Endothelial cell of umbilical vein (primary cell): ENCODE measurements at regions not wholly inside any gene's neighbourhood (a gene's known extent, or its start where the extent isn't known, plus 50 kb on each side); places are given as distances from the start of the nearest gene placed in this dataset.

Experiments used
- EZH2 ChIP-seq: IDR thresholded peaks from 2 replicates; pipeline ENCODE4 v1.6.1; 2012; ENCODE audit warnings: borderline replicate concordance, low read depth, mild to moderate bottlenecking, moderate library complexity, low read length, inconsistent platforms; ENCODE audit not compliant: severe bottlenecking
- POLR2A ChIP-seq: IDR thresholded peaks from 2 replicates; pipeline ENCODE4 v1.6.1; 2012; ENCODE audit warnings: low read depth, mild to moderate bottlenecking, control low read depth, low read length
- POLR2AphosphoS5 ChIP-seq: IDR thresholded peaks from 2 replicates; pipeline ENCODE4 v1.6.1; 2012; ENCODE audit warnings: low read depth, mild to moderate bottlenecking, control low read depth, low read length, moderate library complexity; ENCODE audit not compliant: insufficient read depth
- TF ChIP-seq, protein P1 (sequence below), 2 donors: IDR thresholded peaks; 1 replicate in 1 of 2; 2 replicates in 1 of 2; pipeline ENCODE4 v1.5.1; 2011; ENCODE audit warnings: low read length in 2 of 2, mild to moderate bottlenecking in 2 of 2, moderate library complexity in 2 of 2, control low read depth in 1 of 2, inconsistent platforms in 1 of 2, low read depth in 1 of 2; ENCODE audit not compliant: insufficient read depth in 1 of 2; ENCODE audit errors: extremely low read depth in 1 of 2

DNA sequence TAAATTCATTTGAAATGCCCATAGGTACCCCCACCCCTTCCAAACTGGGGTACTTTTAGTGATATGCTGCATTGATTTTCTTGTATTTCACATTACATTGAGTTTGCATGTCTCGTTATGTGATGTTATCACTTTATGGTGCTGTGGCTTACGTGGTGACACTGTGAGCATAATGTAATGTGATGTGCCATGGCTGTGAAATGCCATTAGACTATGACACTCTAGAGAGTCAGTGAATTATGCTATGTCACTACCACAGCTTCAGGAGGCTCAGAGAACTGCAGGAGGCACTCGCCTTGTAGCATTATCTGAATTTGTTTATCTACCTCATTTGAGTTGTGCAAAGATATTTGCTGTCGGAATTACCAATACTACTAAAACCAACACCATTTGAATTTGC, 590.1 kb upstream of the SLC10A2 start:
- TF ChIP-seq, protein P1, sequence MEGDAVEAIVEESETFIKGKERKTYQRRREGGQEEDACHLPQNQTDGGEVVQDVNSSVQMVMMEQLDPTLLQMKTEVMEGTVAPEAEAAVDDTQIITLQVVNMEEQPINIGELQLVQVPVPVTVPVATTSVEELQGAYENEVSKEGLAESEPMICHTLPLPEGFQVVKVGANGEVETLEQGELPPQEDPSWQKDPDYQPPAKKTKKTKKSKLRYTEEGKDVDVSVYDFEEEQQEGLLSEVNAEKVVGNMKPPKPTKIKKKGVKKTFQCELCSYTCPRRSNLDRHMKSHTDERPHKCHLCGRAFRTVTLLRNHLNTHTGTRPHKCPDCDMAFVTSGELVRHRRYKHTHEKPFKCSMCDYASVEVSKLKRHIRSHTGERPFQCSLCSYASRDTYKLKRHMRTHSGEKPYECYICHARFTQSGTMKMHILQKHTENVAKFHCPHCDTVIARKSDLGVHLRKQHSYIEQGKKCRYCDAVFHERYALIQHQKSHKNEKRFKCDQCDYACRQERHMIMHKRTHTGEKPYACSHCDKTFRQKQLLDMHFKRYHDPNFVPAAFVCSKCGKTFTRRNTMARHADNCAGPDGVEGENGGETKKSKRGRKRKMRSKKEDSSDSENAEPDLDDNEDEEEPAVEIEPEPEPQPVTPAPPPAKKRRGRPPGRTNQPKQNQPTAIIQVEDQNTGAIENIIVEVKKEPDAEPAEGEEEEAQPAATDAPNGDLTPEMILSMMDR (IDR thresholded peaks at IDR 0.05; ENCODE audit: extremely low read depth in 1 of 2, insufficient read depth in 1 of 2, low read depth in 1 of 2, low read length in 2 of 2), result no peak
- no peak for TF ChIP-seq POLR2AphosphoS5
- TF ChIP-seq POLR2A, result no peak
- TF ChIP-seq EZH2, result no peak
